Iris pigment epithelial cell (primary cell): ENCODE measurements at regions not wholly inside any gene's neighbourhood (a gene's known extent, or its start where the extent isn't known, plus 50 kb on each side); places are given as distances from the start of the nearest gene placed in this dataset.

Experiments used
- DNase-seq: peaks from one replicate; pipeline ENCODE4 v3.0.0-alpha.2; 2011; ENCODE audit warnings: low read depth

- DNase-seq = no peak
Measured at GRCh38 chr17:33977729-33978514, 277.2 kb upstream of the CCL2 start.

DNA sequence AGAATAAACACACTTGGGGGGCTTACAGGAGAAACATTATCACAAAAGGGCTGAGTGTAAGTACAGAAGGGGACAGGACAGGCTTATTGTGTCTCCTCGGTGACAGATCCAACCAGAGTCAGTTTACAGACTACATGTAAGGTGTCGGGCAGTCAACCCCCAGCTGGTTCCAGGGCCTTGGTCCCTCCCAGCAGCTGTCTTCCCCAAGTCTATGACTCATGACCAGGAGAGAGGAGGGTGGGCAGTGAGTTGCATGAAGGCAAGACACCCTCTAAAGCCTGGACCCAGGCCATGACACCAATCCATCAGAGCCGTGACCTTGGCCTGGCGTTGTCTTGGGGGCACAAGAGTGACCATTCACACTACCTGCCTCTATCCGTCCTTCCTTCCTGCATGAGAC lies 276.2 kb upstream of the CCL2 start:
- DNase-seq = no peak

GRCh38 chr17:33980193-33980592 lies 274.9 kb upstream of the CCL2 start:
- DNase-seq = no peak

DNA sequence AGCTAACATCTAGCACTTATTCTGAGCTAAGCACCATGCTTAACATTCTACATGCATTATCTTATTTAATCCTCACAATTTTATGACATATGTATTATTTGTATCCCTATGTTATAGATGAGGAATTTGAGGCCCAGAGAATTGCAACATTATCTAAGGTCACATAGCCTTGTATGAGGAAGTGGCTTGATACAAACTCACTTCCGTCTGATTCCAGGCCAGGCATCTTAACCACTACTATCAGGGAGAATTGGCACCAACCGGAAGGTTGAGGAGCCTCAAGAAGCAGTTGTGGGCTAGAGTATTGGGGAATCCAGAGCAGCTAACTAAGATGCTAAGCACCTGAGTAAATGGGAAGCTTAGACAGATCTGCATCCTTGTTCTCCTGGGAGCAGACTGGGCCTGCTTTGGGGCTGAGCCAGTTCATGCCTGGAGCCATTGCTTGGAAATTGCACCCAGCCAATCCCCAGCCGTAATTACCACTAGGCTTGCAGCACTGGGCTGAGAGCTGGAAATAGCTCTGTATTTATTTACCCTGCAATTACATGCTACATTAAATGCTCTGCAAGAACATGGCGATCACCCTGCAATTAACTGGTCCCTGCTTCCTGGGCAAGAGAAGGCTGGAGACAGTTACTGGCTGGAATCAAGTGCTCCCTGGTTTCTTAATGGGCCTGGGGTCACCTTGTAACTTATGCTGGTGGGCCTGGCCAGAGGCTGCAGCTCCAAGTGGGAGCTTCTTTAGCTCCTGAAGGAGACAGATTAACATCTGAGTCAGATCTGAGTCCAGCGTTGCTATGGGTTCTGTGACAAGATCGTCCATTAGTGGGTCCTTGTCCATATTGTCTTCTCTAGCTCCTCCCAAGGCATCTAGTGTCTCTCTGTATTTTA lies 273.1 kb upstream of the CCL2 start:
- DNase-seq = no peak

- no peak for DNase-seq
Measured at GRCh38 chr17:33982909-33983308, 272.2 kb upstream of the CCL2 start.

DNA sequence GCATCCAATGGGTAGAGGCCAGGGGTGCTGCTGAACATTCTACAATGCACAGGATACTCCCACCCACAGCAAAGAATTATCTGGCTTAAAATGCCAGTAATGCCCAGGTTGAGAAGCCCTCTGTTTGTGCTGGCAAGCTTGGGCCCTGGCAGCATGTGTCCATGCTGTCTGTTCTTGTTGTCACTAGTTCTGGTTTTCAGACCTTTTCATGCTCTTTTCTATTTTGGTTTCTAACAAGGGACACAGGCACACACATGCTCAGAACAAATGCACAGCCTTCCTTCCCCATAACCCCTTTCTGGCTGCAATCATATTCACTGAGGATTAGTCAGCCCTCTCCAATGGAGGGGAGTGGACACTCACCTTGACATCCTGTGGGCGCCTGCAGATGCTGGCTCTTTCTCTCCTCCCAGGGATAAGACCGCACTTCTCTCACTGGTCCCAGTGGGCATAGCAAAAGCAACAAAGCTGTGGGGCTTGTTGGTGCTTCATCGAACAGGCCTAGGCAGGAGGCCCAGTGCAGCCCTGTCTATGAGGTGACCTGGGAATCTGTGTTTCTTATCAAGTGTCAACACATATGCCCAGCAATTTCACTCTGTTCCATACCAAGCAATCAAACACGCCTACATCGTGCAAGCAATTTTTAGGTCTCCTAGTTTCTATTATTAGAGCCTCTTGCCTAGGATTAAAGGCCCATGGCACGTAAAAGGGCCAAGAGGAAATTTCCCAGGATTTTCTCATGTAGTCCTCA lies 271.1 kb upstream of the CCL2 start:
- DNase-seq = no peak

- DNase-seq = no peak
Measured at GRCh38 chr17:33986088-33986487, 269.0 kb upstream of the CCL2 start.

- no peak for DNase-seq
Measured at GRCh38 chr17:33986566-33986965, 268.5 kb upstream of the CCL2 start.

DNA sequence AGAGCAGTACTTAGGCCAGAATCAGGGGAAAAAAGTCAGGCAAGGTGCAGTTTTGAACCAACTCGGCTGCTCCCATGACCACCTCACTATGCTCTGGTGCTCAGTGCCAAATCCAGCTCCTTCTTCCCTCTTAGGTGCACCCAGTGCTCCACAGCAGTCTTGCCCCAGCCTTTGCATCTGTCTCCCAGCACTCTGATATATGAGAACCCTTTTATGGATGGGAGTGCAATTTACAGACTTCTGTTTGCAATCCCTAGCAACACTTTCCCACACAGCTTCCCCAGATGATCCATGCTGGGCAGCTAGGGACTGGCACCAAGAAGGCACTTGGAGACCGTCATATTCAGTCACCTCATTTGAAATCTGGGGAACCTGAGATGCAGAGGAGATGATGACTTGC lies 267.9 kb upstream of the CCL2 start:
- DNase-seq = no peak

- no peak for DNase-seq
Measured at GRCh38 chr17:33989361-33990148, 265.5 kb upstream of the CCL2 start.

DNA sequence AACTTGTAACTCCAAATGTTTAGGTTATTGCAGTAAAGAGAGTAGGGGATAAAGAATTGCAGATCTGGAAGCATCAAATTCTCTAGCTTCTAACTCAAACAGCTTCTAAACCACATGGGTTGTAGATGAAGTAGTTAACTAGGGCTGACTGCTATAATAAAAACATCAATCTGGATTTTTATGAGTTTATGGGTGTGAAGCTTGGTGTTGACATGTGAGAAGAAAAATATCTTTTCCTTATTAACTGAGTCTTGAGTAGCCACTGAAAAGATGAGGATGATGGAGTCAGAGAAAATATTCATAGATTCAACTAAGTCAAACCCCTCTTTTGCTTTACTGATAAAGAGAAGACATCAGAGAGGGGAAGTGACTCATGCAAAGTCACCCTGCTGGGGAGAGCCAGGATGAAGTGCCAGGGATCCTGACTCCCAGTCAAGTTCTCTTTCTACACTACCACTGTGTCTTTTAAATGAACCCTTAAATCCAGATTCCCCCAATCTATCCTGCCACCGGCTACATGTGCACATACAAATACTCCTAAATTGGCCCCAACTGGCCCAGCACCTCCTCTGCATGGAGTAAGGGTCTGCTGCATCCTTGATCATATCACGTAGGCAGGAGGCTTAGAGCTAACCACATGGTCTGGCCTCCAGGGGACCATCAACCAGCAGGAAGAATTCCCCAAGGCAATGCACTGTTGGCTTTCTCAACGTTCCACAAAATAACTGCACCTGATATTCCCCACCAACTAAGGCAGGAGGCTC lies 264.0 kb upstream of the CCL2 start:
- DNase-seq = no peak

DNA sequence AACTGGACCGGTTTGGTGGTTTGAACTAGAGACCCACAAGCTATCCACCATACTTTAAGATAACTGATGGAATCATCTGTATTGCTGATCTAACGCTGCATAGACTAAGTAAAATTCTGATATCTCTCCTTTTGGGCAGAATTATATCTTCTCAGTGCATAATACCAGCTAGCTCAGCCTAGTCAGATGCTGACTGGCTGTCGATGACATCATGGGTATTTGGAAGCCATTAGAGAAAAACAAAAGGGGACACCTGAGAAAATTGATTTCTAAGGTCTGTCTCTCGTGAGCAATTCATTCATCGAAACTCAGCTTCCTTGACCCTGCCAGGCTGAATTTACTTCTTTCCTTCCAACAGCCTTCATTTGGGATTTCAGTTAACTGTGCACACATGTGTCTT lies 263.0 kb upstream of the CCL2 start:
- no peak for DNase-seq

DNA sequence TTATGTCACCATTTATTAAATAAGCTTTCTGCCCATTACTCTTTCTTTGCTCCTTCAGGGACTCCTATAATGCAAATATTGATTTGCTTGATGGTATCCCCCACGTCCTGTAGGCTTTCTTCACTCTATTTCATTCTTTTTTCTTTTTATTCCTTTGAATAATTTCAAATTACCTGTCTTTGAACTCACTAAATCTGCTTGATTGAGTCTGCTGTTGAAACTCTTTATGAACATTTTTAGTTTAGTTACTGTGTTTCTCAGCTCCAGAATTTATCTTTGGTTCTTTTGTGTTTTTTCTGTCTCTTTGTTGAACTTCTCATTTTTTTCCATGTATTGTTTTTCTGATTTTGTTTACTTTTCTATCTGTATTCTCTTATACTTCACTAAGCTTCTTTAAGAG lies 254.4 kb upstream of the CCL2 start:
- DNase-seq = no peak

DNA sequence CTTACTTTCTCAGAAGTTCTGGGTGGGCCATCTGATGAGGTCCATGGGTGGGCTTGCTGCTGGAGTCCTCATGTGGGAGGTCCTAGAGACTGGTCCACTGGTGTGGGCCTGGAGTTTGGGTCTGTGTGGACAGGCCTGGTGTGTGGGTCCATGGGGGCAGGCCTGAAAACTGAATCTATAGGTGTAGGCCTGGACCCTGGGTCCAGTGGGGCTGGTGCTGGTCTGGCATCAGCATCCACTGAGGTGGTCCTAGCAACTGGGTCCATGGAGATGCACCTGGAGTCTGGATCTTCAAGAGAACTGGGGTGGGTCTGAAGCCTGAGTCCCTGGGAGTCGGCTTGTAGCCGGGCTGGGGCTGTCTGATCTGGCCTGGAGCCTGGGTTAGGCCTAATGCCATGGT lies 253.8 kb upstream of the CCL2 start:
- no peak for DNase-seq

- DNase-seq = no peak
Measured at GRCh38 chr17:34006126-34006525, 249.0 kb upstream of the CCL2 start.

GRCh38 chr17:34008125-34008524 lies 247.0 kb upstream of the CCL2 start:
- DNase-seq = no peak

GRCh38 chr17:34009912-34010311 lies 245.2 kb upstream of the CCL2 start:
- DNase-seq = no peak

DNA sequence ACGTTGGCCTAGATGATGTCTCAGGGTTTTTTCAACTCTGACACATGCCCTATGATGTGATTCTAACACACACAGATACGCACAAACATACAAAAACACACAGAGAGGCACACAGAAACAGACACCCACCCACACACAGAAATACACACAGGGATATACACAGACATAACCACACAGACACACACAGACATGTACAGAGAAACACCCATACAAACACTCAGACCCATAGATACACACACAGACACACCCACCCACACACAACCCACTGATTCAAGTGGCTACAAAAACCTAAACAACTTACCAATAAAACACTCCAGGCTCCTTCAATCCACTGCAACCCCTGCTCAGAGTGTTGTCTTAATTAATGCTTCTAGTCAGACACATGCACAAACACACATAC lies 244.6 kb upstream of the CCL2 start:
- DNase-seq = no peak

DNA sequence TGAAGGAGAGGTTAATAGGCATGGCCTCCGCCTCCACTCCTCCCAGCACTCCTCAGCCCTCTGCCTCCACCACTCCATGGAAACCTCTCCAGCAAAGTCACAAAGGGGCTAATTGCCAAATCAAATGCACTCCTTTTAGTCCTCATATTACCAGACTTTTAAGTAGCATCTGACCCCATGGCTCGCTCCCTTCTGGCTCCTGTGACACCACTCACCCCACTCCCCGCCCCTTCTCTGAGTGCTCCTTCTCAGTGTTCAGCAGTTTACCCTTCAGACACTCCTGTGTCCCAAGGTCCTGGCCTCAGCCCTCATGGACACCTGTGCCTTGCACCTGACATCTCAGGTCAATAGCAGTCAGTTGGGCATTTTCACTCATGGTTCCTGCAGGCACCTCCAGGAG lies 243.5 kb upstream of the CCL2 start:
- DNase-seq = no peak

- DNase-seq = no peak
Measured at GRCh38 chr17:34012709-34013375, 242.2 kb upstream of the CCL2 start.

DNA sequence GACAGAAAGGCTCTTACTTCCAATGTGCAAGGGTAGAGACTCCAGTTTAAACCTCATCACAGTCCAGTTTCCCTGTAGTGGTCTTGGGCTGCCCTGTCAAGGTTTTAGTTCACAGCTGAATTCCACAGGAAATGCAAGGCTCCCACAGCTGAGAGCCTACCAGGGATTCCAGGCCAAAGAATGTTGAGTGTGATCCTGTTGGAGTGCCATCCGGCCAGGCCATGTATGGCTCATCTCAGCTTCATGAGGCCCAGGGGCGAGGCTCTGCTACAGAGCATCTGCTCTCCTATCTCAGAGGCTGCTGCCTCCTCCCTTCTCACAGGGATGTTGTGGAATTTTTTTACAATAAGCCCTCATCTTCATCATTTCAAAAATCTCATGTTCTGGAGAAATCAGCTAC lies 239.8 kb upstream of the CCL2 start:
- DNase-seq = no peak
